Natural killer cell treated with Interleukin-12 subunit alpha and Interleukin-12 subunit beta and Interleukin-15 and Interleukin-18, amount 100 ng/mL, for 72 hours (primary cell): ENCODE measurements at regions not wholly inside any gene's neighbourhood (a gene's known extent, or its start where the extent isn't known, plus 50 kb on each side); places are given as distances from the start of the nearest gene placed in this dataset.

Source experiments
- ATAC-seq, 2 donors: fragments of 150-1000 bp; cut with Tn5 transposase in 1 of 2; sonication (Bioruptor Pico), chemical (Tn5 transposase) in 1 of 2; 2 replicates each; pipeline ENCODE4 v1.10.0; 2021
- DNase-seq: peaks from one replicate; pipeline ENCODE4 v3.0.0; 2022; ENCODE audit warnings: low spot score
- H3K27ac Mint-ChIP-seq, 2 donors: 1 replicate in 1 of 2; 2 replicates in 1 of 2; pipeline ENCODE4 v1.8.0; 2022; ENCODE audit warnings: mixed read lengths in 2 of 2, mild to moderate bottlenecking in 1 of 2, moderate library complexity in 1 of 2
- H3K27me3 Mint-ChIP-seq, 2 donors: 1 replicate in 1 of 2; 2 replicates in 1 of 2; pipeline ENCODE4 v1.8.0; 2022; ENCODE audit warnings: mixed read lengths in 2 of 2
- H3K36me3 Mint-ChIP-seq: one replicate; pipeline ENCODE4 v1.8.0; 2022; ENCODE audit warnings: mixed read lengths
- H3K4me1 Mint-ChIP-seq, 2 donors: 1 replicate in 1 of 2; 2 replicates in 1 of 2; pipeline ENCODE4 v1.8.0; 2022; ENCODE audit warnings: low read depth in 2 of 2, mixed read lengths in 2 of 2, mild to moderate bottlenecking in 1 of 2
- H3K4me3 Mint-ChIP-seq: one replicate; pipeline ENCODE4 v1.8.0; 2022; ENCODE audit warnings: mixed read lengths
- H3K9me3 Mint-ChIP-seq: 2 replicates; pipeline ENCODE4 v1.8.0; 2022; ENCODE audit warnings: mixed read lengths

DNA sequence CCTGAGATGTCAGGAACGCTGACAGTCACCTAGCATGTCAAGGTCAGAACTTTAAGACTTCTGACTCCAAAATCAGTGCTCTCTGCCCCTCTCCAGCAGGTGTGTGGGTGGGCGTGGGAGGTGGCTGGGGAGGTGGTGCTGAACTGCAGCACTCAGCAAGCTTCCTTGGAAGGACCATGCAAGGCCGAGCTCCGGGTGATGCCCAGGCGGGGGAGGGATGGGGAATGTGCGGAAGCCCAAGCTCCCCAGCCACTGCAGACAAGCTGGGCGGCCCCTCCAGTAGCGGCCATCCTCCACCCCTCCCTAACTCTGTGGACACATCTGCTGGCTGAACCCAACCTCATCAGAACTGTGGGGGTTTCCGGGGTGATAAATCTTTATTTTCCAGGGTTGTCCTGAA, 296.6 kb downstream of the TLE3 start:
- DNase-seq (no peak), ATAC-seq (no peak)
- Mint-ChIP-seq H3K27me3 (peaks cover 23 to 25% of the 10 kb centered on the region in 2 donors), H3K36me3 (no peaks in the 10 kb centered on the region), H3K4me1 (peaks cover under 1 to 3% of the 10 kb centered on the region in 2 donors), H3K4me3 (no peak overlapping the region), H3K27ac (no peak overlapping the region), H3K9me3 (no peaks in the 10 kb centered on the region)

DNA sequence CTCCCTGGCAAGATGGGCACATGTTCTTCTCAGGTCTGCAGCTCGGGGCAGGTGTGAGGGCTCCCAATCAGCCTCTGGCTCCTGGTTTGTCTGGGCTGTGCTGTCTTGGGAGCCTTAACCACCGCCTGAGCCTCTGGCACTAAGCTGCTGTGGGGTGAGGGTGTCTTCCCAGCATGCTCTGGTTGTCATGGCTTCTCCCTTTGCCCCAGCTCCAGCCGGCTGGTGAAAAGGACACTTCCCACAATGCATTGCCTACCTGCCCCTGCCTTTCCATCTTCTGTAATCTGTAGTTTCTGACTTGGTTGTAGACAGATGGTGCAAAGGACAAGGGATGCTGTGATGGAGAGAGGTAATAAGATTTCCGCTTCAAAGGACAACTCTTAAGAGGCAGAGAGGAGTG, 295.3 kb downstream of the TLE3 start:
- Mint-ChIP-seq H3K9me3 (no peaks in the 10 kb centered on the region), H3K4me1 (peaks cover 6 to 8% of the 10 kb centered on the region in 2 donors), H3K27ac (peak overlapping the region in 1 of 2 donors; percentile 4), H3K4me3 (no peak overlapping the region), H3K27me3 (peaks cover 33 to 35% of the 10 kb centered on the region in 2 donors), H3K36me3 (no peaks in the 10 kb centered on the region)
- no peak for ATAC-seq
- DNase-seq = peak; percentile 26

DNA sequence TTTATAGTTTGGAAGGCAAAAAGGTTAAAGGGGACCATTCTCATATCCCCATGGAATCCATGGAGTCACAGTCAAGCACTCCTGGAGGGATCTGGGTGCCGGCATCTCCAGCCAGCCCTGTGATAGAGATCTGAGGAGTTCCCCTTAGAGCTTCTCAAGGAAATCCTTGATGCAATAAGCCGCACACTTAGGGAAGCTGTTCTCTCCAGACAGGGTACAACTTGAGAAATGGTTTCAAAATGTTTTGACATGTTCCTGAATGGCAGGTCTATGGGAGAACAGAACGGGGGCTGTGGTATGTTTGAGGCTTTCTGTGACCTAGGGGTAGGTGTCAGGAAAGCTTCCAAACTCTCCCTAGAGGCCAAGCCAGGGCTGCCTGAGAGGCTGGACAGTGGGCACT, 292.9 kb downstream of the TLE3 start:
- Mint-ChIP-seq H3K9me3 (no peaks in the 10 kb centered on the region), H3K27ac (no peak overlapping the region), H3K27me3 (peaks cover 30 to 33% of the 10 kb centered on the region in 2 donors), H3K4me1 (peaks cover 6 to 8% of the 10 kb centered on the region in 2 donors), H3K4me3 (no peak overlapping the region), H3K36me3 (no peaks in the 10 kb centered on the region)
- ATAC-seq = no peak
- DNase-seq = no peak

DNA sequence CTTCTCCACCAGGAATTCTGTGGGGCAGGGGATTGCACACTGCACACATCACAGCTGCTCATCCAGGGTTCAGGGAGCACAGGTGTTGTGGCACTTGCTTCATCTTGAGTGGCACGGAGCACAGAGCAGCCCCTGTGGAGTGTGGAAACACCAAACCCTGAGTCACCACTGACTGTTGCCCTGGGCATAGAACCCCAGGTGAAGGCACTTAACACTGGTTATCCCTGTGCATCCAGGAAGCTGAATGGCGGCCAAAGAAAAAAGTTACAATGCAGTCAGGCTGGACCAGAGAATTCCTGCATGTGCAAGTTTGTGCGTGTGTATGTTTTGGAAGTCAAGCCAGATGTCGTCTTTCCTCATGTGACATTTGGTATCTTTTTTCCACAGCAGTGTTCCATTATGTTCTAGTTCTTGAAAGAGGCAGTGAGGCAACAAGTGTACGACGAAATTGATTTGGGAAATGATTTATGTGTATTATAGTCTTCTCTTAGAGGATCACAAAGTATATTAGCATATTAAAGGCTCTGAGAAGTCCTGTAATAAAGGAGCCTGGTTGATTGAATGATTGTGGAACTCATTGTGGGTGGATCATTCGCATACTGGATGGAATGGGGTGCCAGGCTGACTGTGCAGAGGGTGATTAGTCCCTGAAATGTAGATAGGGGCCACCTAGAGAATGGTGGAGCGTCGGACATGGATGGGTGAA, 292.3 kb downstream of the TLE3 start:
- H3K36me3 Mint-ChIP-seq = no peaks in the 10 kb centered on the region
- H3K27me3 Mint-ChIP-seq = peaks cover 30 to 33% of the 10 kb centered on the region in 2 donors
- H3K27ac Mint-ChIP-seq = no peak overlapping the region

DNA sequence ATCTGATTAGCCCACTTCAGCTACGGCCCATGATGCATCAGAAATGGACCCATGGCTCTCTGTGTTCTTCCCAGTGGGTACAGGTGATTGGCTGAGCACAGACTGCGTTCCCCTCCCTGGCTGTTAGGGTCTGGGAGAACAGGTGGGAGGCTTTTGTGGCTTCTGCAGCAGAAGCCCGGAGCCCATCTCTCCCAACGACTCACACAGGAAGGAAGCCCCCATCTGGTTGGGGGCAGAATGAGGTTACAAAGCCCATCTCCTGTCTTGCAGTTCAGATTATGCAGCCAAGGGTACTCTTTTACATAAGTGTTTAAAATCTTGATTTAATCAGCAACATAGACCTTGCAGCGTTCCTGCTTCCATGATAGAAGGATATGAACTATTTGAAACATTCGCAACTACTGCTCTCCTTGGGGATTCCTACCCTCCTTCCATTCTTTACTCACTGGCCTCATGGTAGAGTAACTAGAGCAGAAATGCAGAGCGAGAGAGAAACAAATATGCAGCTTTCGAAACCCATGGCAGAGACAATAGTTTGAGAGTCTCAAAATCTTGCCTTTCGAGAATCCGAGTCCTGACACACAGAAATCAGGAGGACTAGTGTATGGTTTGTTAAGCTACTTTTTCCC, 291.3 kb downstream of the TLE3 start:
- no peaks in the 10 kb centered on the region for H3K36me3 Mint-ChIP-seq
- H3K27ac Mint-ChIP-seq = peak overlapping the region in 1 of 2 donors; percentile 20
- DNase-seq = no peak

More for the DNA sequence above, 292.3 kb downstream of the TLE3 start:
- no peak for ATAC-seq
- H3K9me3 Mint-ChIP-seq = no peaks in the 10 kb centered on the region
- no peak overlapping the region for H3K4me3 Mint-ChIP-seq
- peaks cover 6 to 8% of the 10 kb centered on the region in 2 donors for H3K4me1 Mint-ChIP-seq
- no peak for DNase-seq

DNA sequence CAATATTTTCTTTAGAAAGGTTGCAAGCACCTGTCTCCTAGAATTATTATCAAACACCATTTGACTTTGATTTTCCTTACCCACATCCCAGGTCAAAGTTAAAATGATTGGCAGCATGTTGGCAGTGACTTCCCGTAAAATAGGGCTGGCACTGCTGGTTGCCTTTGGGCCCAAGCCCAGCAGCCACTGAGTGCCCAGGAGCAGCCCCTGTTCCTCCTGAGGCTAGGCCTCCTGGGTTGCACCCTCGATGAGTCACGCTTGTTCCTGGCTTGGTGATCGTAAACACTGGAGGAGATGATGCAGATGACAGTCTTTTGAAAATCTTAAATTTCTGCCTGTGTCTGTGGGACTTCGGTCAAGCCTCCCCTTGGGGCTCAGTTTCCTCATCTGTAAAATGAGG, 290.0 kb downstream of the TLE3 start:
- Mint-ChIP-seq H3K4me3 (no peak overlapping the region), H3K4me1 (peaks cover 6 to 8% of the 10 kb centered on the region in 2 donors), H3K27me3 (peaks cover 21% of the 10 kb centered on the region in 2 donors), H3K36me3 (no peaks in the 10 kb centered on the region), H3K9me3 (no peaks in the 10 kb centered on the region), H3K27ac (no peak overlapping the region)
- no peak for ATAC-seq
- DNase-seq = no peak

More for the DNA sequence above, 291.3 kb downstream of the TLE3 start:
- Mint-ChIP-seq H3K4me1 (peaks cover 6 to 8% of the 10 kb centered on the region in 2 donors), H3K4me3 (no peak overlapping the region), H3K9me3 (no peaks in the 10 kb centered on the region), H3K27me3 (peaks cover 30 to 33% of the 10 kb centered on the region in 2 donors)
- no peak for ATAC-seq

DNA sequence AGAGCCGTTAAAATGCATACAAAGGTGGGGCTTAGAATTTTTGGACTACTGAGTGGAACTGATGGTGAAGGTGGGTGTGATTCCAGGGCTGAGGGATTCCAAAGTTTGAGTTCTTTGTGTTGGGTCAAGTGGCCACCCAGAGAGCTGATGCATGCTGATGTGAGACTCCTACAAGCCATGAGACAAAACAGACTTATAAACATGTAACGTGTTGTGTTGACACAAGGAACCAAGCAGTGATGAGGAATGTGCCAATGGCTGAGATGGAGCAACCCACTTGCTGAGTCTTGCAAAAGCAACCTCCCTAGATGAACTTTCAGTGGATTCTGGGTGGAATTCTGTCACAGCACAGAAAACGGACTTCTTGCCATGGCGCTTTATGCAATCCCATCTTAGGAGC, 289.0 kb downstream of the TLE3 start:
- Mint-ChIP-seq H3K36me3 (no peaks in the 10 kb centered on the region), H3K4me3 (no peak overlapping the region), H3K27ac (no peak overlapping the region), H3K4me1 (peaks cover 6 to 8% of the 10 kb centered on the region in 2 donors), H3K9me3 (no peaks in the 10 kb centered on the region), H3K27me3 (peaks cover 20 to 21% of the 10 kb centered on the region in 2 donors)
- ATAC-seq (no peak), DNase-seq (no peak)

DNA sequence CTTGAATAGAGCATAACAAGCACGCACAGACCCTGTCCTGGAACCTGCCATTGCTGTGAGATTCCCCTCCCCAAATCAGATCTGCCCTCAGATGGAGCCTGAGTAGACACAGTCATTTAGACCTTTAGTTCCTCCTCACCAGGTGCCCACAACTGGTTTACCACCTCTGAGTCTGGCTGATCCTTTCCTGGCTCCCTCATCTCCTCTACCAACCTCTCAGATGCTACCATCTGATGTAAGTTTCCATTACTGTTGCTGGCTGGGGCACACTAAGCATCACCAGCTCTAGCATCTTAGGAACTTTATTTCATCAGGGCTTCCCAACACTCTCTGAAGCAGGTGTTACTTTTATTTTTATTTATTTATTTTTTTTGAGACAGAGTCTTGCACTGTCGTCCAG, 288.3 kb downstream of the TLE3 start:
- Mint-ChIP-seq H3K4me3 (no peak overlapping the region), H3K27ac (no peak overlapping the region), H3K27me3 (peaks cover 20 to 23% of the 10 kb centered on the region in 2 donors), H3K36me3 (no peaks in the 10 kb centered on the region), H3K9me3 (no peaks in the 10 kb centered on the region), H3K4me1 (peaks cover 6 to 8% of the 10 kb centered on the region in 2 donors)
- DNase-seq (no peak), ATAC-seq (no peak)

DNA sequence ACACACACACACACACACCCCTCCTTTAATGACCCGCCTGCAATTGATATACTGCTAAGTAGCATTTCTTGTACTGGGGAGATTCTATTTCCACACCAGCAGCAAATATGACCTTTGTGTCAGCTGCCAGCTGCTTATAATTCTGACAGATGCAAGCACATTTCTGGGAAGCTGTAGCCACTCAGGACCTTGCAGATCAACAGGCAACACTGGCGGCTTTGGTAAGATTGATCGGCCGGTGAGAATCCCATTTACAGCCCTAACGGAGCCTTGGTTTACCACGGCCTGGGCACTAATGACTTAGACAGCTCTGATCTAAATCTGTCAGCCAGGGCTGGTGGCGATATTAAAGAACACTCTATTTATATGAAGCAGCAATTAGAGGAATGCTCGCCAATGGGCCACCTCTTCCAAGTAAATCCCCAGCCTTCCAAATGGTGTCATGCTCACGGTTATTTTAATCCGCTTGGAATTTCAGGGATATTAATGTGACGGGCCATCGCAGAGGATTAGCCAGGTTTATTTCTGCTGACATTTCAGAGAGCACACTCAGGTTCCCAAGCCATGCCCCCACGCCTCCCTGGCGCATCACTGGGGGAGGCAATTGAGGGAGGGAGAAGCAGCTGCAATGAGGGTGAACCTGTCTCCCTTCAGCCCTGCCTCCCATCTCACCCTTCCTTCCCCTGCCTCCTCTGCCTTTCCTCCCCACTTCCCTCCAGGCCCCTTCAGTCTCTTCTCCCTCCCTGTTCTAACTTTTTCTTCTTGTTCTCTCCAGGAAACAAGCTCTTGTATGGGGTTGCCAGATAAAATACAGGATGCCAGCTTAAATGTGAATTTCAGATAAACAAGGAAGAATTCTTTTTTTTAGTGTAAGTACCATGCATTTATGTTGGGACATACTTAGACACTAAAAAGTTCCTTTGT, 287.0 kb downstream of the TLE3 start:
- no peak for ATAC-seq
- H3K27ac Mint-ChIP-seq = no peak overlapping the region
- DNase-seq = no peak
- peaks cover 8 to 12% of the 10 kb centered on the region in 2 donors for H3K4me1 Mint-ChIP-seq
- H3K9me3 Mint-ChIP-seq = no peaks in the 10 kb centered on the region
- peaks cover 14 to 24% of the 10 kb centered on the region in 2 donors for H3K27me3 Mint-ChIP-seq
- H3K36me3 Mint-ChIP-seq = no peaks in the 10 kb centered on the region
- H3K4me3 Mint-ChIP-seq = no peak overlapping the region

DNA sequence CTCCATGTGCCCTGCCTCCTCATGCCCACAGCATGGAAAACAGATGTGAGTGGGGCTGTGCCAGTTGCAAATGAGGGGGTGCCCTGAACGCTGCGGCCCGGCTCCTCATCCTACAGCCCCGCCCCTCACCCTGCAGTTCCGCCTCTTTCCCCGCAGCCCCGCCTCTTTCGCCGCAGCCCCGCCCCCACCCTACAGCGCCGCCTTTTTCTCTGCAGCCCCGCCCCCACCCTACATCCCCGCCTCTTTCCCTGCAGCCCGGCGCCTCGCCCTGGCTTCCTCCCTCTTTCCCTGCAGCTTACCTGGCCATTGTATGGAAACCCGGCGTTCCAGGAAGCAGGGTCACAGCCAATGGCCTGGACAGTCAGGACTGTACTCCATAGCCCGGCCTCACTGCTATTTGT, 284.9 kb downstream of the TLE3 start:
- no peak overlapping the region for H3K4me3 Mint-ChIP-seq
- no peaks in the 10 kb centered on the region for H3K36me3 Mint-ChIP-seq
- no peaks in the 10 kb centered on the region for H3K9me3 Mint-ChIP-seq
- H3K4me1 Mint-ChIP-seq = peaks cover 0 to 5% of the 10 kb centered on the region in 2 donors
- peaks cover 7 to 16% of the 10 kb centered on the region in 2 donors for H3K27me3 Mint-ChIP-seq
- H3K27ac Mint-ChIP-seq = no peak overlapping the region
- ATAC-seq (no peak), DNase-seq (no peak)

DNA sequence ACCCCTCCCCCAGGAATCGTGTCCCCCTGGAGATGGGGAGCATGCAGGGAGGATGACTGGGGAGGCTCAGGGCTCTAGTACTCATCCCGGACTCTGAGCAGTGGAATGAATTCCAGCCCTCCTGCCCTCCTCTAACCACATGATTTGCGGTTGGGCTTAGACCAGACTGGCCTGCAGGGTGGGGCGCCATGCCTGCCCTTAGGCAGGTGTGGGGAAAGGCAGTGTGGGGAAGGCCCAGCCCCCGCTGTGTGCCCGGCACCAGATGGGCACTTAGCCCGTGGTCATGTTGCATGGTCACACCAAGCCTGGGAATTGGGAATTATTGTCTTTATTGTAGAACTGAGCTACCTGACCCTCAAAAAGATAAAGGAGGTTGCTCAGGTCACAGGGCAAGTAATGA, 283.8 kb downstream of the TLE3 start:
- H3K4me3 Mint-ChIP-seq = no peak overlapping the region
- peaks cover 0 to 5% of the 10 kb centered on the region in 2 donors for H3K4me1 Mint-ChIP-seq
- no peak for DNase-seq
- no peaks in the 10 kb centered on the region for H3K9me3 Mint-ChIP-seq
- H3K27ac Mint-ChIP-seq = no peak overlapping the region
- ATAC-seq = peak in 1 of 2 donors; percentile 28
- peaks cover 7 to 19% of the 10 kb centered on the region in 2 donors for H3K27me3 Mint-ChIP-seq
- H3K36me3 Mint-ChIP-seq = no peaks in the 10 kb centered on the region

DNA sequence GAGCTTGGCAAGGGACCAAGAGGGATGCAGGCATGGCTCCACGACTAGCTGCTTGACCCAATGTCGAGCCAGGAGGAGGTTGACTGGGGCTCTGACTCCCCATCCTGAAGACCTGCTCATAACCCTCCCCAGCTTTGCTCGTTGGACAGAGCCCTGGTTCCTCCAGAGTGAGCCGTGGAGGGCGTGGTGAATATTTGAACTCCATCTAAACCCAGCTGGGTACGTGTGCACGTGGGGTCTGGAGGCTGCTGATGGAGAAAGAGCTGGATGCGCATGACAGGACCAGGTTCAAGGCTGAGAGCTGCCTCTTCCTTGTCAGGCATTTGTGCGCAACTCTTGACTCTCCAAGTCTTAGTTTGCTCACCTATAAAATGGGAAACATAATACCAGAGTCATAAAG, 282.8 kb downstream of the TLE3 start:
- Mint-ChIP-seq H3K4me3 (no peak overlapping the region), H3K9me3 (no peaks in the 10 kb centered on the region), H3K36me3 (no peaks in the 10 kb centered on the region), H3K27ac (no peak overlapping the region), H3K27me3 (peaks cover 7 to 16% of the 10 kb centered on the region in 2 donors), H3K4me1 (peaks cover 0 to 5% of the 10 kb centered on the region in 2 donors)
- DNase-seq = no peak
- no peak for ATAC-seq

DNA sequence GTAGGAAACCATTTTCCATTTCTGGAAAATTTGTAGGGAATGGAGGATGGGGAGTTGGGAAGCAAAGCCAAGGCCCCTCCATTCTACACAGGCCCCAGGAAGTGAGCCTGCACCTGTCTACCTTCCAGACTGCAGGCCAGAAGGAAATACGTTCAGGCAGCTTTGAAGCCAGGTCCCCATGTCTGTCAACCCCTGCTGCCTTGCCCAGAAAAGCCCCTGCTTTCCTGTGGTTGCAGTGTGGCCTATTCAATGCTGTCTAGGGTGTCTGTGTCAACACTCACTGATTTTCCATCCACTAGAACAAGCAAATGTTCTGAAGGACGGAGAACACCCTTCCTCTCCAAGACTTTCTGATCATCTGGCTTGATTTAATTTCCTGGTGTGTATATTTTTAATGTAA, 281.9 kb downstream of the TLE3 start:
- Mint-ChIP-seq H3K4me1 (peaks cover 0 to 5% of the 10 kb centered on the region in 2 donors), H3K27ac (no peak overlapping the region), H3K9me3 (no peaks in the 10 kb centered on the region), H3K36me3 (no peaks in the 10 kb centered on the region), H3K4me3 (no peak overlapping the region), H3K27me3 (peaks cover 7 to 16% of the 10 kb centered on the region in 2 donors)
- ATAC-seq (no peak), DNase-seq (no peak)
